T-cell (primary cell): ENCODE measurements at regions not wholly inside any gene's neighbourhood (a gene's known extent, or its start where the extent isn't known, plus 50 kb on each side); places are given as distances from the start of the nearest gene placed in this dataset.

Experiments used
- ATAC-seq, 4 experiments: fragments of 200-7000 bp in 3 of 4; fragments of 150-1000 bp in 1 of 4; cut with Tn5 transposase; replicated peaks in 1 of 4; 1 replicate in 3 of 4; 2 replicates in 1 of 4; pipeline ENCODE4 v1.10.0; 2021; ENCODE audit warnings: moderate library complexity in 3 of 4, mild to moderate bottlenecking in 2 of 4, moderate number of reproducible peaks in 1 of 4
- CTCF ChIA-PET, 2 donors: fragments of 300-600 bp; sonication (Branson Sonifier 250); formaldehyde crosslinking; loops; one replicate each; lab custom pipeline; 2022; ENCODE audit warnings: antibody characterized with exemption in 2 of 2; lab: Charles Lee
- POLR2A ChIA-PET, 2 donors: fragments of 300-600 bp; sonication (Branson Sonifier 250); formaldehyde crosslinking; loops; one replicate each; lab custom pipeline; 2022; ENCODE audit warnings: antibody characterized with exemption in 2 of 2; lab: Charles Lee
- DNase-seq, 35 experiments: peaks; one replicate each; pipeline versions ENCODE4 v3.0.0 to v3.0.0-alpha.2; 2013 to 2023
- H3K27ac ChIP-seq: one replicate; pipeline ENCODE4 v1.5.1; 2013; ENCODE audit warnings: low read length
- H3K27me3 ChIP-seq, 2 experiments: replicated peaks in 1 of 2; 1 replicate in 1 of 2; 2 replicates in 1 of 2; pipeline versions ENCODE4 v1.6.1 to v1.7.0; 2013; ENCODE audit warnings: low read length in 1 of 2, mixed read lengths in 1 of 2; ENCODE audit not compliant: control insufficient read depth in 2 of 2, insufficient read depth in 2 of 2; ENCODE audit errors: extremely low read depth in 1 of 2
- H3K36me3 ChIP-seq, 2 donors: 1 replicate in 1 of 2; 2 replicates in 1 of 2; pipeline versions ENCODE4 v1.6.1 to v1.7.0; 2013; ENCODE audit warnings: low read length in 1 of 2; ENCODE audit not compliant: control insufficient read depth in 2 of 2, insufficient read depth in 1 of 2; ENCODE audit errors: extremely low read depth in 1 of 2
- H3K4me1 ChIP-seq, 2 experiments: 1 replicate in 1 of 2; 2 replicates in 1 of 2; pipeline versions ENCODE4 v1.6.1 to v1.7.0; 2013; ENCODE audit warnings: low read length in 2 of 2, mixed read lengths in 1 of 2; ENCODE audit not compliant: insufficient read depth in 2 of 2, control insufficient read depth in 1 of 2; ENCODE audit errors: extremely low read depth in 1 of 2
- H3K4me3 ChIP-seq, 2 donors: 1 replicate in 1 of 2; 2 replicates in 1 of 2; pipeline versions ENCODE4 v1.5.1 to v1.7.0; 2013; ENCODE audit warnings: mild to moderate bottlenecking in 2 of 2, low read length in 1 of 2, moderate library complexity in 1 of 2; ENCODE audit not compliant: control insufficient read depth in 1 of 2; ENCODE audit errors: extremely low read depth in 1 of 2
- H3K9me3 ChIP-seq: 2 replicates; pipeline ENCODE4 v1.7.0; 2013
- H3K27ac Mint-ChIP-seq, 2 donors: one replicate each; pipeline ENCODE4 v1.8.0; 2020 to 2021; ENCODE audit warnings: mild to moderate bottlenecking in 2 of 2, mixed read lengths in 2 of 2
- H3K27me3 Mint-ChIP-seq, 2 donors: one replicate each; pipeline ENCODE4 v1.8.0; 2021 to 2022; ENCODE audit warnings: mixed read lengths in 2 of 2
- H3K36me3 Mint-ChIP-seq: one replicate; pipeline ENCODE4 v1.8.0; 2021; ENCODE audit warnings: mixed read lengths
- H3K4me1 Mint-ChIP-seq, 3 donors: one replicate each; pipeline ENCODE4 v1.8.0; 2020 to 2022; ENCODE audit warnings: mixed read lengths in 3 of 3, mild to moderate bottlenecking in 1 of 3
- H3K4me3 Mint-ChIP-seq, 3 donors: one replicate each; pipeline ENCODE4 v1.8.0; 2020 to 2022; ENCODE audit warnings: mild to moderate bottlenecking in 3 of 3, mixed read lengths in 3 of 3, moderate library complexity in 3 of 3
- H3K9me3 Mint-ChIP-seq, 3 donors: one replicate each; pipeline ENCODE4 v1.8.0; 2020 to 2022; ENCODE audit warnings: mixed read lengths in 3 of 3
- WGBS: methylation state at CpG from one replicate; pipeline ENCODE4 v1.1.5; 2013; ENCODE audit warnings: missing lambda C conversion rate; ENCODE audit not compliant: insufficient coverage; 5-methylcytosine and 5-hydroxymethylcytosine counted together

DNA sequence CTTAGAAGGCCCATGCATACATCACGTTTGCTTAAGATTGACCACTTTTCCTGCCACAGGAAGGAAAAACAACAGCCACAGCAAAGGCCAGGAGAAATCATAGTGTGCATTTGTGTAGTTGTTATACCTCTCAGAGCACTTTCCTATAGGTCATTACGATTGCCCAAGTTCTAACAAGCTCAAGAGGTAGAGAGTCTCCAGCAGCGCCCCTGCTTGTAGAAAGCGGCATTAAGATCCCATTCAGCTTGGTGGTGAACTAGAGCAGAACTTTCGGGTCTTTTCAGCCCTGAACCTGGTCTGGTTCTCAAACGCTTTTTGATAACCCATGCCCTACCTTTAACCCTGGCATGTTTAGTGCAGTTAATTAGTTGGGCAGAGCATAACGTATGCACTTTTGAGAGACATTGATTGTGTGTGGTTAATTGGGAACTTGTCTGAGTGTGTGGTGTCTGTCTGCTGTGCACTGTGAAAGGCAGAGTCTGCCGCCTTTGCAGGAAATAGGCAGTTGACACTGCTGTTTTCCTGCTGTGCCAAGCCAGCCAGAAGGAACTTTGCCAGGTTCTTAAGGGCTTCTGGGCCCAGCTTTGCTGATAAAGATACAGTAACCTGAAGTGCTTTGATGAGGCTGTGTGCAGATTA is 109.9 kb upstream of the CLMP start:
- Histone ChIP-seq H3K27me3 (no peaks in the 10 kb centered on the region), H3K36me3 (no peaks in the 10 kb centered on the region), H3K4me3 (no peak overlapping the region), H3K4me1 (peaks cover 9 to 34% of the 10 kb centered on the region in 2 experiments), H3K27ac (no peak overlapping the region), H3K9me3 (no peaks in the 10 kb centered on the region)
- CTCF ChIA-PET = interaction anchor here (0.6 to 0.9 kb wide), 2 partner anchors 22 to 72 kb away, joined by 3 to 4 read pairs; no protein-coding TSS in a partner anchor
- peaks cover 35 to 42% (median 36%) of the 10 kb centered on the region in 3 donors for H3K4me1 Mint-ChIP-seq
- 69% methylated on average over 5 of the region's 8 CpGs for WGBS
- H3K27me3 Mint-ChIP-seq = peaks cover 4 to 5% of the 10 kb centered on the region in 2 donors
- H3K4me3 Mint-ChIP-seq = no peak overlapping the region
- no peaks in the 10 kb centered on the region for H3K9me3 Mint-ChIP-seq
- ATAC-seq = no peak
- no peak overlapping the region for H3K27ac Mint-ChIP-seq
- no peaks in the 10 kb centered on the region for H3K36me3 Mint-ChIP-seq
- POLR2A ChIA-PET = no interaction called here
- DNase-seq = no peak

DNA sequence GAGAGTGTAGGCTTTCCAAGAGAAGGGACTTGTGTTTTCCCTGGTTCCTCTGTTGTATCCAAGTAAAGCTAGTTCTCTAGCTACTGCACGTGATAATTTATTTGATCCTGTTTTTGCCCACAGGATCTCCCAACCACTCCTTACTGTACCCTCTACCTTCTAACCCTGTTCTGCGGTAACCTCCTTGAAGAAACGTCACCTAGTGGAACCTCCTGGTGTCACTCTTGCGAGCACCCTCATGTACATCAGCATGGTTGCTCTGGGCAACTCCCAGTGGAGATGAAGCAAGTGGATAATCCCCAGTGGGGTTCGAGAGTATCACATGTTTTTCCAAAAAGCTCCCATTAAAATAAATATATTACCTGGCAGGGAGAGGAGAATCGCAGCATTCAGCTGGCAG is 108.9 kb upstream of the CLMP start:
- no peaks in the 10 kb centered on the region for H3K36me3 ChIP-seq
- H3K9me3 ChIP-seq = no peaks in the 10 kb centered on the region
- H3K4me1 ChIP-seq = peaks cover 9 to 34% of the 10 kb centered on the region in 2 experiments
- no peak overlapping the region for H3K4me3 ChIP-seq
- Mint-ChIP-seq H3K9me3 (no peaks in the 10 kb centered on the region), H3K27me3 (peaks cover 4 to 5% of the 10 kb centered on the region in 2 donors), H3K4me1 (peaks cover 35 to 42% (median 36%) of the 10 kb centered on the region in 3 donors), H3K4me3 (peak overlapping the region in 1 of 3 donors; percentile 37), H3K36me3 (no peaks in the 10 kb centered on the region), H3K27ac (peak overlapping the region; percentile 76 to 90)
- peak in 1 of 35 experiments; percentile 38 for DNase-seq
- no peak for ATAC-seq
- POLR2A ChIA-PET = interaction anchor here in 1 of 2 donors (0.6 kb wide), 1 partner anchor 551 kb away, joined by 3 read pairs; no protein-coding TSS in a partner anchor
- peak overlapping the region; percentile 19 for H3K27ac ChIP-seq
- 58% methylated on average over 3 of the region's 6 CpGs for WGBS
- no peaks in the 10 kb centered on the region for H3K27me3 ChIP-seq
- CTCF ChIA-PET = interaction anchor here in 1 of 2 donors (0.6 to 1.2 kb wide), 5 partner anchors 9 to 249 kb away, joined by 3 to 7 read pairs (median 4); no protein-coding TSS in a partner anchor

DNA sequence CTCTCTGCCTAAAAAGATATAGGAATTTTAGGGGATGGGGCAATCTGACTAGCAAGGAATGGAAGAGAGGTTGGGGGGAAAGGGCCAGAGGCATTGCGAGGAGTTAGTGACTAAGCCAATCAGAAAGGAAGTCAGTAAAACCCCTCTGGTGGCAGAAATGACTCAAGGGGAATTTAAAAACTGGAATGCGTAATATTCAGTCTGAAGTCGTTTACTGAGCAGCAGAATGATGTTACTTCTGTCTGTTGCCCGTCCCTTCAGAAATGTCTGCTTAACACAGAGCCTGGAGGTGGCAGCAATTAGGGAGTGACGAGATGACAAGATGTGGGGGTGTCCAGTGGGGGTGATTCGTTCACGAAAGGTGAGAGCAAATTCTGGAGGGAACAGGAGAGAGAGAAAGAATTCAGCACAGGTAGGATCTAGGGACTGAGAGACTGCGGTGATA is 107.7 kb upstream of the CLMP start:
- DNase-seq = peak in 1 of 35 experiments; percentile 43
- Mint-ChIP-seq H3K9me3 (no peaks in the 10 kb centered on the region), H3K27me3 (peaks cover 4 to 5% of the 10 kb centered on the region in 2 donors), H3K36me3 (no peaks in the 10 kb centered on the region), H3K27ac (peak overlapping the region; percentile 90 to 92), H3K4me1 (peaks cover 35 to 42% (median 36%) of the 10 kb centered on the region in 3 donors), H3K4me3 (peak overlapping the region; percentile 3 to 49 (median 31))
- no peak overlapping the region for H3K4me3 ChIP-seq
- peak overlapping the region; percentile 19 for H3K27ac ChIP-seq
- H3K9me3 ChIP-seq = no peaks in the 10 kb centered on the region
- 39% methylated on average over 7 of the region's 8 CpGs for WGBS
- no peak for ATAC-seq
- H3K36me3 ChIP-seq = no peaks in the 10 kb centered on the region
- CTCF ChIA-PET = interaction anchor here (0.7 to 0.9 kb wide), 2 partner anchors 8 to 383 kb away, joined by 3 read pairs; no protein-coding TSS in a partner anchor
- POLR2A ChIA-PET = no interaction called here
- H3K4me1 ChIP-seq = peaks cover 9 to 34% of the 10 kb centered on the region in 2 experiments
- no peaks in the 10 kb centered on the region for H3K27me3 ChIP-seq

- Histone ChIP-seq H3K9me3 (no peaks in the 10 kb centered on the region), H3K36me3 (no peaks in the 10 kb centered on the region), H3K27ac (peak overlapping the region; percentile 25), H3K27me3 (peaks cover 0 to 4% of the 10 kb centered on the region in 2 experiments), H3K4me1 (peaks cover 9 to 34% of the 10 kb centered on the region in 2 experiments), H3K4me3 (peak overlapping the region; percentile 44 to 70)
- Mint-ChIP-seq H3K9me3 (no peaks in the 10 kb centered on the region), H3K27ac (peak overlapping the region; percentile 46 to 77), H3K36me3 (no peaks in the 10 kb centered on the region), H3K4me3 (peak overlapping the region; percentile 59 to 66 (median 64)), H3K27me3 (peaks cover 4 to 8% of the 10 kb centered on the region in 2 donors), H3K4me1 (peaks cover 35 to 42% (median 36%) of the 10 kb centered on the region in 3 donors)
- WGBS = 16% methylated on average over 52 of the region's 56 CpGs
- ChIA-PET POLR2A (no interaction called here), CTCF (interaction anchor here (0.6 to 1.0 kb wide), 2 partner anchors 11 to 176 kb away, joined by 5 to 9 read pairs; no protein-coding TSS in a partner anchor)
- peak; percentile 88 to 93 (median 90) for ATAC-seq
- DNase-seq = peak; percentile 18 to 80 (median 54)
These were observed 106.8 kb upstream of the CLMP start for GRCh38 chr11:123301696-123302400.

DNA sequence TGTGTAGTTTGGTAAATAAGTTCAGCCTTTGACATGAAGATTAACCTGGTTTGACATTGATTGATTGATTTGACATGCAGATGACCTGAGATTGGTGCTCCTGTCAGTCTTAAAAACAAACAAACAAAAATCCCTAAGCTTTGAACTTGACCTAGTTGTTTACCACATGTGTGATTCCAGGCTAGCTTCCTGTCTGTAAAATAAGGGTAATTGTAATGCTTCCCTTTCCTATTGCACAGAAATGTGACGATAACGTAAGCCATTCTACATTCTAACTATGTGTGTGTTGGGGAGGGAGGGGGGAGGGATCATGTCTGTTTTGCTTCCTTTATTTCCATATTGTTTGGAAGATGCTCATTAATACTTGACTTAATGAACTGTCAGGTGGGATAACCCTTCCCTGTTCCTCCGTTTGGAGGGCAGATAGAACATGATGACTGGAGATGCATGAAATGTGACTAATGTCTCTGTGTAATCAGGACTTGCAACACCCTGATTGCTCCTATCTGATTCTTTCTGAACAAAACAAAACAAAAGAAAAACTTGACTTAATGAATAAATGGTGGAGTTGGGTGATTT is 106.1 kb upstream of the CLMP start:
- Mint-ChIP-seq H3K4me3 (peak overlapping the region; percentile 56 to 64 (median 59)), H3K27me3 (peaks cover 4 to 8% of the 10 kb centered on the region in 2 donors), H3K27ac (peak overlapping the region in 1 of 2 donors; percentile 77), H3K9me3 (no peaks in the 10 kb centered on the region), H3K36me3 (no peaks in the 10 kb centered on the region), H3K4me1 (peaks cover 35 to 42% (median 36%) of the 10 kb centered on the region in 3 donors)
- Histone ChIP-seq H3K4me3 (peak overlapping the region in 1 of 2 donors; percentile 6), H3K27me3 (peaks cover 0 to 4% of the 10 kb centered on the region in 2 experiments), H3K9me3 (no peaks in the 10 kb centered on the region), H3K4me1 (peaks cover 9 to 34% of the 10 kb centered on the region in 2 experiments), H3K36me3 (no peaks in the 10 kb centered on the region), H3K27ac (peak overlapping the region; percentile 25)
- DNase-seq = peak in 1 of 35 experiments; percentile 42
- ATAC-seq = peak in 2 of 4 experiments; percentile 16 to 30
- CTCF ChIA-PET = interaction anchor here (0.5 to 1.0 kb wide), 7 partner anchors 73 to 360 kb away, joined by 3 to 12 read pairs (median 5); no protein-coding TSS in a partner anchor
- WGBS = no CpG with 5 or more reads among the region's 3 CpGs
- POLR2A ChIA-PET = interaction anchor here (0.5 kb wide), 2 partner anchors 239 to 345 kb away, joined by 3 to 4 read pairs; partner anchors contain the start of gene HSPA8 (in 1 of the 2)
